Astrocyte of the spinal cord (primary cell): ENCODE measurements at regions not wholly inside any gene's neighbourhood (a gene's known extent, or its start where the extent isn't known, plus 50 kb on each side); places are given as distances from the start of the nearest gene placed in this dataset.

ENCODE experiments used
- DNase-seq: peaks from one replicate; pipeline ENCODE4 v3.0.0; 2011; ENCODE audit warnings: low read depth, low spot score
- H3K4me3 ChIP-seq: 2 replicates; pipeline ENCODE4 v1.5.1; 2011; ENCODE audit warnings: low read depth, mild to moderate bottlenecking, low read length, moderate library complexity
- CTCF ChIP-seq: IDR thresholded peaks from 2 replicates; pipeline ENCODE4 v1.5.1; 2012; ENCODE audit warnings: low read depth, mild to moderate bottlenecking, low read length, inconsistent platforms
- in situ Hi-C: cut with HindIII; loops from 2 replicates; pipeline ENCODE4 v1.10.0; 2017; ENCODE audit warnings: low sequenced_read_pairs

GRCh38 chr4:107213410-107213809, 177.3 kb upstream of the DKK2 start:
- no peak for TF ChIP-seq CTCF
- H3K4me3 ChIP-seq = no peak overlapping the region
- in situ Hi-C loops = no loop called here
- no peak for DNase-seq

- in situ Hi-C loops = no loop called here
- H3K4me3 ChIP-seq = no peak overlapping the region
- no peak for DNase-seq
- no peak for TF ChIP-seq CTCF
Measured at GRCh38 chr4:107212565-107212964, 176.5 kb upstream of the DKK2 start.

- in situ Hi-C loops = no loop called here
- DNase-seq = peak; percentile 51
- peak overlapping the region; percentile 49 for H3K4me3 ChIP-seq
- no peak for TF ChIP-seq CTCF
Measured at GRCh38 chr4:107210450-107211239, 174.5 kb upstream of the DKK2 start.

- H3K4me3 ChIP-seq = no peak overlapping the region
- in situ Hi-C loops = no loop called here
- no peak for TF ChIP-seq CTCF
- DNase-seq = no peak
Measured at GRCh38 chr4:107203733-107204132, 167.6 kb upstream of the DKK2 start.

GRCh38 chr4:107202744-107203143, 166.6 kb upstream of the DKK2 start:
- TF ChIP-seq CTCF = no peak
- in situ Hi-C loops = no loop called here
- H3K4me3 ChIP-seq = no peak overlapping the region
- DNase-seq = no peak

GRCh38 chr4:107197121-107197520, 161.0 kb upstream of the DKK2 start:
- DNase-seq = no peak
- in situ Hi-C loops = no loop called here

More at GRCh38 chr4:107197121-107197520, 161.0 kb upstream of the DKK2 start:
- no peak overlapping the region for H3K4me3 ChIP-seq
- no peak for TF ChIP-seq CTCF
